ENCODE measurements at regions not wholly inside any gene's neighbourhood (a gene's known extent, or its start where the extent isn't known, plus 50 kb on each side); places are given as distances from the start of the nearest gene placed in this dataset.

- H3K4me3 ChIP-seq (ENCODE audit: low read length) = no peak overlapping the region
- no peak for TF ChIP-seq CTCF (conservative IDR thresholded peaks at IDR 0.05; ENCODE audit: low read length)
- DNase-seq (ENCODE audit: low read depth) = no peak
These were observed 232.5 kb upstream of the GPRIN3 start for GRCh38 chr4:89539797-89540711.

GRCh38 chr4:89539374-89539773, 231.8 kb upstream of the GPRIN3 start:
- no peak overlapping the region for H3K4me3 ChIP-seq (ENCODE audit: low read length)
- no peak for TF ChIP-seq CTCF (conservative IDR thresholded peaks at IDR 0.05; ENCODE audit: low read length)
- DNase-seq (ENCODE audit: low read depth) = peak; percentile 66

- H3K4me3 ChIP-seq (ENCODE audit: low read length) = no peak overlapping the region
- no peak for DNase-seq (ENCODE audit: low read depth)
- no peak for TF ChIP-seq CTCF (conservative IDR thresholded peaks at IDR 0.05; ENCODE audit: low read length)
These were observed 231.3 kb upstream of the GPRIN3 start for GRCh38 chr4:89538886-89539285.

- no peak for TF ChIP-seq CTCF (conservative IDR thresholded peaks at IDR 0.05; ENCODE audit: low read length)
- H3K4me3 ChIP-seq (ENCODE audit: low read length) = no peak overlapping the region
These were observed 230.6 kb upstream of the GPRIN3 start for GRCh38 chr4:89538171-89538570.

GRCh38 chr4:89537281-89537680, 229.7 kb upstream of the GPRIN3 start:
- TF ChIP-seq CTCF (conservative IDR thresholded peaks at IDR 0.05; ENCODE audit: low read length) = no peak

More at GRCh38 chr4:89538171-89538570, 230.6 kb upstream of the GPRIN3 start:
- no peak for DNase-seq (ENCODE audit: low read depth)

GRCh38 chr4:89535251-89535650, 227.7 kb upstream of the GPRIN3 start:
- DNase-seq (ENCODE audit: low read depth) = no peak
- H3K4me3 ChIP-seq (ENCODE audit: low read length) = no peak overlapping the region
- no peak for TF ChIP-seq CTCF (conservative IDR thresholded peaks at IDR 0.05; ENCODE audit: low read length)

More at GRCh38 chr4:89537281-89537680, 229.7 kb upstream of the GPRIN3 start:
- no peak for DNase-seq (ENCODE audit: low read depth)
- H3K4me3 ChIP-seq (ENCODE audit: low read length) = no peak overlapping the region

- no peak for DNase-seq (ENCODE audit: low read depth)
- H3K4me3 ChIP-seq (ENCODE audit: low read length) = no peak overlapping the region
- no peak for TF ChIP-seq CTCF (conservative IDR thresholded peaks at IDR 0.05; ENCODE audit: low read length)
These were observed 226.8 kb upstream of the GPRIN3 start for GRCh38 chr4:89534356-89534755.

Measured in AG10803 (cell line).